GM12878 (cell line): ENCODE measurements at regions not wholly inside any gene's neighbourhood (a gene's known extent, or its start where the extent isn't known, plus 50 kb on each side); places are given as distances from the start of the nearest gene placed in this dataset.

Experiments
- ATAC-seq: fragments of 200-7000 bp; cut with Tn5 transposase; 3 replicates; pipeline ENCODE4 v1.9.1; 2020; ENCODE audit warnings: mild to moderate bottlenecking, moderate library complexity
- BruUV-seq: library from RNA; stranded (reverse); fragments of 400-500 nt; replicated peaks from 2 replicates; lab custom pipeline; 2021; lab: Mats Ljungman, UMichigan
- CTCF ChIA-PET: fragments of 300-600 bp; sonication (Branson Sonifier 250); formaldehyde crosslinking; extraction: SDS; loops from one replicate; lab custom pipeline; 2021; ENCODE audit warnings: inconsistent platforms; lab: Yijun Ruan, JAX
- POLR2A ChIA-PET: fragments of 350-600 bp; formaldehyde crosslinking; extraction: SDS; loops from one replicate; lab custom pipeline; 2021; ENCODE audit warnings: inconsistent platforms; lab: Charles Lee
- RAD21 ChIA-PET: fragments of 300-600 bp; sonication (Branson Sonifier 250); formaldehyde crosslinking; loops from one replicate; lab custom pipeline; 2023; ENCODE audit warnings: antibody characterized with exemption; ENCODE audit not compliant: unreplicated experiment; lab: Charles Lee
- SMC1A ChIA-PET: fragments of 300-600 bp; sonication (Branson Sonifier 250); formaldehyde crosslinking; loops from one replicate; lab custom pipeline; 2023; ENCODE audit not compliant: unreplicated experiment, uncharacterized antibody; lab: Charles Lee
- DNase-seq: peaks from one replicate; pipeline ENCODE4 v3.0.0-alpha.2; 2011; ENCODE audit warnings: low read depth, low spot score
- FAIRE-seq: peaks from 3 replicates; lab custom pipeline; 2011; peaks lifted over from hg19 to GRCh38; lab: Jason Lieb, UNC
- H2AFZ ChIP-seq: 2 replicates; pipeline ENCODE4 v1.6.0; 2011; ENCODE audit warnings: low read depth, low read length, control low read depth; ENCODE audit not compliant: control insufficient read depth
- H3K27ac ChIP-seq: 2 replicates; pipeline ENCODE4 v1.5.1; 2011; ENCODE audit warnings: control low read depth; ENCODE audit not compliant: control insufficient read depth, insufficient read depth
- H3K27me3 ChIP-seq, 2 experiments: replicated peaks in 1 of 2; 2 replicates each; pipeline versions ENCODE4 v1.6.0 to v1.6.1; 2011; ENCODE audit warnings: low read length in 1 of 2; ENCODE audit not compliant: control insufficient read depth in 2 of 2, insufficient read depth in 2 of 2
- H3K36me3 ChIP-seq, 2 experiments: 2 replicates each; pipeline ENCODE4 v1.5.1; 2011; ENCODE audit warnings: low read length in 1 of 2; ENCODE audit not compliant: control insufficient read depth in 2 of 2, insufficient read depth in 2 of 2
- H3K4me1 ChIP-seq: 2 replicates; pipeline ENCODE4 v1.6.1; 2011; ENCODE audit warnings: mild to moderate bottlenecking, low read length, moderate library complexity, mixed read lengths; ENCODE audit not compliant: control insufficient read depth, insufficient read depth
- H3K4me2 ChIP-seq: 2 replicates; pipeline ENCODE4 v1.6.0; 2011; ENCODE audit warnings: control low read depth; ENCODE audit not compliant: control insufficient read depth, insufficient read depth
- H3K4me3 ChIP-seq: fragments of 200-600 bp; sonication (generic); 2 replicates; pipeline ENCODE4 v1.5.1; 2016
- H3K79me2 ChIP-seq: 2 replicates; pipeline ENCODE4 v1.6.0; 2011; ENCODE audit warnings: low read length; ENCODE audit not compliant: control insufficient read depth, insufficient read depth
- H3K9ac ChIP-seq: 2 replicates; pipeline ENCODE4 v1.8.0; 2011; ENCODE audit warnings: low read length, control low read depth, mixed read lengths; ENCODE audit not compliant: control insufficient read depth, insufficient read depth
- H3K9me3 ChIP-seq: replicated peaks from 3 replicates; pipeline ENCODE4 v1.5.1; 2011; ENCODE audit warnings: mild to moderate bottlenecking, low read length; ENCODE audit not compliant: control insufficient read depth, insufficient read depth
- H4K20me1 ChIP-seq: 2 replicates; pipeline ENCODE4 v1.6.0; 2011; ENCODE audit not compliant: control insufficient read depth, insufficient read depth
- BACH1 ChIP-seq: fragments of 450-650 bp; IDR thresholded peaks from 2 replicates; pipeline ENCODE4 v1.6.1; 2017; ENCODE audit warnings: mild to moderate bottlenecking, borderline replicate concordance
- BCLAF1 ChIP-seq: fragments of 450-650 bp; IDR thresholded peaks from 2 replicates; pipeline ENCODE4 v1.6.1; 2017; ENCODE audit warnings: antibody characterized with exemption, mild to moderate bottlenecking, moderate library complexity
- CREM ChIP-seq: IDR thresholded peaks from 2 replicates; pipeline ENCODE4 v1.6.1; 2014; ENCODE audit warnings: antibody characterized with exemption, low read depth
- FOXK2 ChIP-seq: fragments of 450-650 bp; IDR thresholded peaks from 2 replicates; pipeline ENCODE4 v1.6.1; 2017; ENCODE audit warnings: mild to moderate bottlenecking, moderate library complexity
- FOXM1 ChIP-seq: IDR thresholded peaks from 2 replicates; pipeline ENCODE4 v1.6.1; 2012; ENCODE audit warnings: low read depth, mild to moderate bottlenecking, inconsistent platforms, low read length, moderate library complexity
- IKZF2 ChIP-seq, 2 experiments: fragments of 450-650 bp; IDR thresholded peaks; 2 replicates each; pipeline ENCODE4 v1.6.1; 2017; ENCODE audit warnings: mild to moderate bottlenecking in 2 of 2, moderate library complexity in 2 of 2
- NR2C2 ChIP-seq: IDR thresholded peaks from 2 replicates; pipeline ENCODE4 v1.6.1; 2011; ENCODE audit warnings: borderline replicate concordance, low read depth; ENCODE audit not compliant: control insufficient read depth, insufficient read length
- PAX8 ChIP-seq: fragments of 450-650 bp; IDR thresholded peaks from 2 replicates; pipeline ENCODE4 v1.6.1; 2017; ENCODE audit warnings: mild to moderate bottlenecking, moderate library complexity
- RBBP5 ChIP-seq: fragments of 200-600 bp; sonication (generic); conservative IDR thresholded peaks from 2 replicates; pipeline ENCODE4 v1.6.1; 2016
- ZBTB40 ChIP-seq: fragments of 450-650 bp; IDR thresholded peaks from 2 replicates; pipeline ENCODE4 v1.6.1; 2016; ENCODE audit warnings: mild to moderate bottlenecking, moderate library complexity, borderline replicate concordance
- ZNF207 ChIP-seq: fragments of 450-650 bp; IDR thresholded peaks from 2 replicates; pipeline ENCODE4 v1.6.1; 2014; ENCODE audit warnings: antibody characterized with exemption, mild to moderate bottlenecking, borderline replicate concordance
- WGBS: methylation state at CpG from one replicate; pipeline ENCODE4 v1.1.6; 2016; ENCODE audit warnings: low lambda C conversion rate; ENCODE audit not compliant: insufficient replicate concordance, insufficient coverage; ENCODE audit errors: missing lambda C conversion rate; 5-methylcytosine and 5-hydroxymethylcytosine counted together
- in situ Hi-C: fragments of 300-500 bp; cut with MboI; formaldehyde crosslinking; loops from 9 replicates; pipeline ENCODE4 v1.14.3; 2018; ENCODE audit warnings: mixed read lengths
- intact Hi-C: fragments of 100-400 bp; cut with micrococcal nuclease; formaldehyde crosslinking; loops from one replicate; pipeline ENCODE4 v1.14.2; 2022; ENCODE audit not compliant: unreplicated experiment

- no peak for TF ChIP-seq BCLAF1
- TF ChIP-seq ZNF207, result no peak
- TF ChIP-seq IKZF2 (IDR thresholded peaks at IDR 0.05), result no peak
- no peak for TF ChIP-seq CREM
- TF ChIP-seq PAX8, result no peak
- no peak for TF ChIP-seq RBBP5
Observed at GRCh38 chr10:64786989-64787388, 1265.8 kb downstream of the REEP3 start (continued).

GRCh38 chr10:64795847-64796246 is 1274.6 kb downstream of the REEP3 start:
- H3K9me3 ChIP-seq, result no peaks in the 10 kb centered on the region
- no peaks in the 10 kb centered on the region for H3K36me3 ChIP-seq
- in situ Hi-C loops, result no loop called here
- POLR2A ChIA-PET, result no interaction called here
- no peaks in the 10 kb centered on the region for H3K27me3 ChIP-seq
- intact Hi-C loops, result no loop called here
- RAD21 ChIA-PET, result no interaction called here
- H4K20me1 ChIP-seq, result no peaks in the 10 kb centered on the region
- no peak overlapping the region for H2AFZ ChIP-seq
- H3K4me3 ChIP-seq, result no peak overlapping the region
- FAIRE-seq (no peak), ATAC-seq (no peak), DNase-seq (no peak)
- CTCF ChIA-PET, result no interaction called here
- no peaks in the 10 kb centered on the region for H3K4me1 ChIP-seq
- TF ChIP-seq NR2C2, result no peak
- no peak for TF ChIP-seq FOXM1
- no peak for TF ChIP-seq FOXK2
- no peak for TF ChIP-seq BACH1
- no peak for TF ChIP-seq ZBTB40
- H3K4me2 ChIP-seq, result no peak overlapping the region
- BruUV-seq, result no TSS peak
- 42% methylated on average over 3 of the region's 3 CpGs for WGBS
- no peak overlapping the region for H3K9ac ChIP-seq
- H3K27ac ChIP-seq, result no peak overlapping the region
- SMC1A ChIA-PET, result no interaction called here
- no peaks in the 10 kb centered on the region for H3K79me2 ChIP-seq
